Suppressor macrophage (primary cell): ENCODE measurements at regions not wholly inside any gene's neighbourhood (a gene's known extent, or its start where the extent isn't known, plus 50 kb on each side); places are given as distances from the start of the nearest gene placed in this dataset.

Experiments
- DNase-seq, 4 experiments: peaks; one replicate each; pipeline ENCODE4 v3.0.0-alpha.2; 2020 to 2022

DNA sequence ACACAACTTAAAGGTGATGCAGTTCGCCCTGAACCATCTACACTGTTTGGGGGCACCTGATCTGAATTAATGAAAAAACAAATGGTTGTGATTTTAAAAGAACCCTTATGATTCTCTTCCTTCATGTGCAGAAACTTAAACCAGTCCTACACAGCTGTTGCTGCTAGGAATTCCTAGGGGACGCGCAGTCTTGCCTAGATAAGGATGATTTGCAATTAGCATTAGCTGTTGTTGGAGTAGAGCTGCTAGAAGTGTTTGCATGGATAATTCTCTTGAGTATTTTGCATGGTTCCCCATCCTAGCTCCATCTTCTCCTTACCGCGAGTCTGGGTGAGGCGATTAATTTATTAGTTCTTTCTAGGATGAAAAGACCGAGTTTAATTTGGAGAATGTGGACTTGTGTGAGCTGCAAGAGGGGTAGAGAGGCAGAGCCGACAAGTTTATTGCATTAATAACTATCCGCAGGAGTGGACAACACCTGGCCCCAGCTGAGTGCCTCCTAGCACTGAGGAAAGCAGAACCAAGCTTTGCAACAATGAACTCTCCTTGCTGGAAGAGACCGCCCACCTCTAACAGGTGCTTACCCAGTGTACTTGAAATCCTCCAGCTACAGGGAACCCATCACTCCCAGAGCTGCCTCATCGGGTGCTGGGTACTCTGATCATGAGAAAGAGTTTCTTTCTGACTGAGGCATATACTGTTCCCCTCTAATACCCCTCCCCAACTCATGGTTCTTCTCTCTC, 75.0 kb upstream of the WNT7A start:
- DNase-seq: no peak

DNA sequence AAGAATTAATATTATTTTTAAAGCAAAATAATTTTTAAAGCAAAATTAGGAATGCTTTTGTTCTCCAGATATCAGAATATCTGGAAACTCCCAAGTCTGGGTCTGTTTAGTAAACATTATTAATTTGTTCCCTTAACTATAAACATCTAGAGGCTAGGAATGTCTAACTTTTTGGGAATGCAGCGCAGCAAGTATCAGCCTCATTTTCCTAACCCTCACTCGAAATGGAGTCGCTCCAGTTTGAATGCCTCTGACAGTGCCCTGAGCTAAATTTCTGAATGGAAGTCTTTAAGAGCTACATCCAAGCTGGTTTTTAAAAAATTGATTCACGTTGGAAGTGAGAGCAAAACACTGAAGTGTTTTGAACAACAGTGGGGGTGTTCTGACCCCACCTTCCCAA, 74.4 kb upstream of the WNT7A start:
- DNase-seq: no peak

DNA sequence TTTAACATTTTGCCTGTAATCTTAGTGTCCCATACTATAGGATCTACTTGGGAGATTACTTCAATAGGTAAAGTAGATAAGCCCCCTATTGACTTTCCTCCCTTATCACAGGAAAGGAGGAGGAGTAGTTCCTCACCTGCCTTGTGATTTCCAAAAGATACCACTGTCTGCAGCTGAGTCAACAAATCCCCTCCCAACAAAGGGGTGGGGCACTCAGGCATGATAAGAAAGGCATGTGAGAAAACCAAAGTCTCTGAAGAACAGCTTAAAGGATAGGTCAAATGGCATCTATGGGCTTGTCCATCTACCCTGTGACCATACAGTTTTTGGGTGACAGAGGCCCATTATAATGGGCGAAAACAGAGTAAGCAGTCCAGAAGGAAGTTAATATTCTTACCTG, 71.3 kb upstream of the WNT7A start:
- no peak for DNase-seq

DNA sequence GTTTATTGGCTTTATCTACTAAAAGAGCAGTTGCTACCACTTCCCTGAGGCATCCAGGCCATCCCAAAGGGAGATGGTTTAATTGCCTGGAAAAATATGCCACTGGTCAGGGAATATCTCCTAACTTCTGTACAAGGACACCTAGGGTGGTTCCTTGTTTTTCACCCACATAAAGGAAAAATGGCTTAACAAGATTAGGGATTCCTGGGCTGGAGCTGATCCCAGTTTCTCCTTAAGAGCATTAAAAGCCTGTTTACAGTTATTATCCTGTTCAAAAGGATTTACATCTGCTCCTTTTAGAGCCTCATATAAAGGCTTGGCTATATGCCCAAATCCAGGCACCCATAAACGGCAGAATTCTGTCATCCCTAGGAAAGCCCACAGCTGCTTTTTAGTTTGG, 70.2 kb upstream of the WNT7A start:
- no peak for DNase-seq

DNA sequence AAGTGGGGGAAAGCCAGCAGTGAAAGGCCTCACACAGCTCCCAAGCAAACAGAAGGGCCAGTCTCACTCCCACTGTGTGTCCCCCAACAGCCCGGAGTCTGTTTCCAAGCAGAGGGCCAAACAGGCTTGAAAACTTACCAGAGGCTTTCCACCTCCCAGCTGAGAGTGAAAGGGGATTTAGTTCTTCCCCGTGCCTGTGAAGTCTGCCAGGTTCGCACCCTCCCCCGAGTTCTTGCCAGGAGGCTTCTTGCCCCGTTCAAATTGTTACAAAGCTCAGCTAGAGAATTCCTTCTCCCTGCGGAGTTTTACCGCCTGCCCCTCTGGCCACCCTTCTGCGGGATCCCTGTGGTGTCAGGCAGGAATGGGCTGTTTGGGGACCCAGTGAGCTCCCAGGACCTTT, 68.0 kb upstream of the WNT7A start:
- DNase-seq: no peak

DNA sequence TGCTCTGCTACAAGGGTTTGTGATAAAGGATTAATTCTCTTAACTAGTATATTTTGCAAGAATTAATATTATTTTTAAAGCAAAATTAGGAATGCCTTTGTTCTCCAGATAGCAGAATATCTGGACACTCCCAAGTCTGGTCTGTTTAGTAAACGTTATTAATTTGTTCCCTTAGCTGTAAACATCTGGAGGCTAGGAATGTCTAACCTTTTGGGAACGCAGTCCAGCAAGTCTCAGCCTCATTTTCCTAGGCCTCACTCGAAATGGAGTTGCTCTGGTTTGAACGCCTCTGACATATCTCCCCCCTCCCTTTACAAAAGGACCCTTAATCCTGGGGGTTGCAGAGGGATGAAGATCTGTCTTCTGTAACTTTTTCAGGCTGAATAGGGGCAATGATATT, 59.3 kb upstream of the WNT7A start:
- DNase-seq: no peak

DNA sequence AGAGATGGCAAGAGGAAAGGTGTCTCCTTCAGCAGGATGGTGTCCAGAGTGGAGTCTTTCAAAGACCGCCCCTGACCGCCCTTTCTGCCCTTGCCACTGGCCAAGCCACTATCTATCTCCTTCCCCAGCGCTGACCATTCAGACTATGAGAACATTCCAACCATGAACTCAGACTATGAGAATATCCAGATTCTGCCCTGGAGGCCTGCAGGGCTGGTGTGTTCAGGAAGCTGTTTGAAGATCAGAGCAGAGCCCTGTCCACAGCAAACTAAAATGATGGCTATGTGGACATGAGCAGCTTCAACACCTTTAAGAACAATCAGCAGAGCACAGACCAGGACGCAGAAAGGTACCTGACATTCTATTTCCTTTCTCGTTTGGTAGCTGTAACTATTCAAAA, 57.3 kb upstream of the WNT7A start:
- no peak for DNase-seq

DNA sequence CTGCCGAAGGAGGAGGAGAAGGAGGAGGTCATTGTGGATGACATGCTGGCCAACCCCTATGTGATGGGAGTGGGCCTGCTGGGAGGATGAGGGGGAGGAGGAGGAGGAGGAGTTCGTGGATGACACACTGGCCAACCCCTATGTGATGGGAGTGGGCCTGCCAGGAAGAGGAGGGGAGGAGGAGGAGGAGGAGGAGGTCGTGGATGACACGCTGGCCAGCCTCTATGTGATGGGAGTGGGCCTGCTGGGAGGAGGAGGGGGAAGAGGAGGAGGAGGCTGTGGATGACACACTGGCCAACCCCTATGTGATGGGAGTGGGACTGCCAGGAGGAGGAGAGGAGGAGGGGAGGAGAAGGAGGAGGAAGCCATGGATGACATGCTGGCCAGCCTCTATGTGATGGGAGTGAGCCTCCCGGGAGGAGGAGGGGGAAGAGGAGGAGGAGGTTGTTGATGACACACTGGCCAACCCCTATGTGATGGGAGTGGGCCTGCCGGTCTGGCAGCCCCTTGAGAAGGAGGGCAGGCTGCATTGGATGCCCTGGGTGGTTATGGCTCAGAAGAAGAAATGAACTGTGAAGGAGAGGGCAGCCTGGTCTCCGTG, 55.7 kb upstream of the WNT7A start:
- no peak for DNase-seq

DNA sequence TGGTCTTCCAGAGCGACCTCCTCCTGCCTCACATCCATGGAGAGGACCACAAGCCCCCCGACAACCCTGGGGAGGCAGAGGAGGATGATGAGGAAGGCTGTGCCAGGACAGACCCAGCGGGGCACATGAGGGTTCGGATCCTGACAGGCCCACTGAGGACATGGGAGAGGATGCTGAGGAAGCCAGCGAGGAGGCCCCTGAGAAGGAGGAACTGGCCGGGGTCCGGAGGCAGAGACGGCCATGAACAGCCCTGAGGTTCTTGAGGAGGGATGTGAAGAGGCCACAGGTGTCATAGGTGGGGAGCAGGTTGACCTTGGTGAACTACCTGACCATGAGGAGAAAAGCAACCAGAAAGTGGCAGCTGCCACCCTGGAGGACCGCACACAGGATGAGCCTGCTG, 54.9 kb upstream of the WNT7A start:
- DNase-seq: no peak

DNA sequence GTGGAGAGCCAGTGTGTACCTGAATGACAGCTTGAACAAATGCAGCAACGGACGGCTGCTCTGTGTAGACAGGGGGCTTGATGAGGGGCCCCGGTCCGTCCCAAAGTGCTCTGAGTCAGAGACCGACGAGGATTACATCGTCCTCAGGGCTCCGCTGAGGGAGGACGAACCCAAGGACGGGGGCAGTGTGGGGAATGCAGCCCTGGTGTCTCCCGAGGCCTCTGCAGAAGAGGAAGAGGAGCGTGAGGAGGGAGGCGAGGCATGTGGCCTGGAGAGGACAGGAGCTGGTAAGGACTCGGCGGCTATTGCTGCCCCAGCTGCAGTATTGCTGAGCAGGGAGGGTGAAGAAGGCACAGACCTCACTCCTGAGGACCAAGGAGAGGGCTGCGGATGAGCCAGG, 54.4 kb upstream of the WNT7A start:
- DNase-seq: no peak

DNA sequence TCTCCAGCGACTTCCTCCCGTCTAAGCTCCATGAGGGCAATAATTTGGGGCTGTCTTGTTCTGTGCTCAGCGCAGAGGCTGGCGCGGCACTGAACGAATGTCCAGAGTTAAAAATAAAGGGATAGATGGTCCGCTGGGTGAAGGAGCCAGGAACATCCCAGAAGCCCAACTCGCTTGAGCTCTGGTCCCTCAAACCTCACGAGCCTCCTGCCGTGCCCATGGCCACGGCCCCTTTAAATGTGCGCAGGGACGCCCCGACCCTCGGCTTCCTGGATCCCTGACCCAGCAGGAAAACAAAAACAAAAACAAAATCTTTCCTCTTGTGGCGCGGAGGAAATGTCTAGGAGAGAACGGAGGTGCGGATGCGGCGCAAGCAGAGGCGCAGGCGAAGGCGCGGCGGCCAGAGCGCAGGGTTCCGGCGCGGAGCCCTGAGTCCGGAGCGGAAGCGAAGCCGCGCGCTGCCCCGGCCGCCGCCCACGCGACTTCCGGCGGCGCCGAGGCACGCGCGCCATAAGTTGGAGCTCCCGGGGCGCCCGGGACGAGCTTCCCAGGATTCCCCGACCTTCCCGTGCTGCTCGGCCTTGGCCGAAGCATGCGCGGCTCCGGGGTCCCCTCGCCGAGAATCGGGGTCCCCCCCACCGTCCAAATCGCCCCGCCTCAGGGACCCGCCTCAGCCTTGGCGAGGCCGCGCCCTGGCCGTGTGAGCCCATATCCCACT, 52.9 kb upstream of the WNT7A start:
- peak in 3 of 4 experiments; percentile 12 to 62 (median 42) for DNase-seq

DNA sequence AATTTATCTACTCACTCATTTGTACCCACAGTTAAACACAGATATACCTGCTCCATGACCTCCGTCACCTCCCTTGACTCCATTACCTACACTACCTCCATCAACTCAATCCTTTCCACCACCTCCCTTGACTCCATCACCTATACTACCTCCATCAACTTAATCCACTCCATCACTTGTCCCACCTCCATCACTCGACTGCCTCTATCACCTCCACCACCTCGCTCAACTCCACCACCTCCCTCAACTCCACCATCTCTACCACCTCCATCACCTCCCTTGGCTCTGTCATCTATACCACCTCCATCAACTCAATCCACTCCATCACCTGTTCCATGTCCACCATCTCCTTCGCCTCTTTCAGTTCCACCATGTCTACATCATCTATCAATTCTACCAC, 51.3 kb upstream of the WNT7A start:
- no peak for DNase-seq
